Stimulated activated naive CD8-positive, alpha-beta T cell treated with anti-CD3 and anti-CD28 coated beads, Interleukin-15, Interleukin-2, amounts not matched to agents 100 U/mL and 50 U/mL, for 24 hours (primary cell): ENCODE measurements at regions not wholly inside any gene's neighbourhood (a gene's known extent, or its start where the extent isn't known, plus 50 kb on each side); places are given as distances from the start of the nearest gene placed in this dataset.

Source experiments
- ATAC-seq: fragments of 150-1000 bp; cut with Tn5 transposase; one replicate; pipeline ENCODE4 v1.10.0; 2021
- DNase-seq: peaks from one replicate; pipeline ENCODE4 v3.0.0; 2021

- ATAC-seq: no peak
These were observed 139.4 kb downstream of the ID4 start for GRCh38 chr6:19976411-19977129.

GRCh38 chr6:19979059-19979458 is 141.9 kb downstream of the ID4 start:
- no peak for ATAC-seq
- no peak for DNase-seq

More at GRCh38 chr6:19976411-19977129, 139.4 kb downstream of the ID4 start:
- DNase-seq: no peak

GRCh38 chr6:19979986-19980385 is 142.8 kb downstream of the ID4 start:
- ATAC-seq (no peak), DNase-seq (no peak)

GRCh38 chr6:19983374-19983773 is 146.2 kb downstream of the ID4 start:
- DNase-seq (no peak), ATAC-seq (no peak)

- no peak for ATAC-seq
These were observed 149.7 kb downstream of the ID4 start for GRCh38 chr6:19986691-19987438.

GRCh38 chr6:19988555-19988954 is 151.4 kb downstream of the ID4 start:
- ATAC-seq (no peak), DNase-seq (no peak)

More at GRCh38 chr6:19986691-19987438, 149.7 kb downstream of the ID4 start:
- no peak for DNase-seq

- no peak for DNase-seq
- ATAC-seq: no peak
These were observed 154.0 kb downstream of the ID4 start for GRCh38 chr6:19991176-19991575.

GRCh38 chr6:19994909-19995308 is 157.7 kb downstream of the ID4 start:
- no peak for DNase-seq
- no peak for ATAC-seq

GRCh38 chr6:19995575-19996257 is 158.5 kb downstream of the ID4 start:
- DNase-seq (no peak), ATAC-seq (no peak)

GRCh38 chr6:19997104-19997503 is 159.9 kb downstream of the ID4 start:
- ATAC-seq: no peak
- DNase-seq: no peak

GRCh38 chr6:19998541-19998940 is 161.4 kb downstream of the ID4 start:
- DNase-seq: no peak
- no peak for ATAC-seq

- peak; percentile 85 for ATAC-seq
These were observed 162.4 kb downstream of the ID4 start for GRCh38 chr6:19999319-20000191.

GRCh38 chr6:20001286-20001685 is 164.1 kb downstream of the ID4 start:
- DNase-seq (no peak), ATAC-seq (no peak)

More at GRCh38 chr6:19999319-20000191, 162.4 kb downstream of the ID4 start:
- DNase-seq: no peak

- ATAC-seq: no peak
- DNase-seq: no peak
These were observed 168.9 kb downstream of the ID4 start for GRCh38 chr6:20006037-20006436.

GRCh38 chr6:20008131-20008530 is 171.0 kb downstream of the ID4 start:
- no peak for ATAC-seq
- no peak for DNase-seq

GRCh38 chr6:20013066-20013861 is 176.1 kb downstream of the ID4 start:
- ATAC-seq (no peak), DNase-seq (no peak)

- no peak for ATAC-seq
- DNase-seq: no peak
These were observed 177.3 kb downstream of the ID4 start for GRCh38 chr6:20014508-20014907.

- DNase-seq: no peak
- no peak for ATAC-seq
These were observed 183.4 kb downstream of the ID4 start for GRCh38 chr6:20020526-20020925.

GRCh38 chr6:20021795-20022194 is 184.6 kb downstream of the ID4 start:
- DNase-seq (no peak), ATAC-seq (no peak)

- ATAC-seq (peak; percentile 66), DNase-seq (peak; percentile 34)
These were observed 186.6 kb downstream of the ID4 start for GRCh38 chr6:20023549-20024315.
